Sigmoid colon (tissue), 4 donors: ENCODE measurements at regions not wholly inside any gene's neighbourhood (a gene's known extent, or its start where the extent isn't known, plus 50 kb on each side); places are given as distances from the start of the nearest gene placed in this dataset.
"Not testable (repeated sequence)": the region's sequence is repeated elsewhere in the genome, so short reads cannot be mapped to it uniquely, and the experiment has no call there.

Experiments
- CTCF ChIP-seq, 4 experiments: fragments of 450-650 bp in 3 of 4; fragments of 200-600 bp in 1 of 4; IDR thresholded peaks; one replicate each; pipeline ENCODE4 v1.5.1; 2016 to 2019; ENCODE audit warnings: antibody characterized with exemption in 4 of 4, mild to moderate bottlenecking in 3 of 4, moderate library complexity in 2 of 4
- EP300 ChIP-seq, 4 donors: sonication (generic); formaldehyde crosslinking; IDR thresholded peaks; one replicate each; pipeline ENCODE4 v1.6.1; 2017; ENCODE audit warnings: antibody characterized with exemption in 4 of 4
- POLR2A ChIP-seq, 2 donors: fragments of 450-650 bp; IDR thresholded peaks; one replicate each; pipeline ENCODE4 v1.6.1; 2016; ENCODE audit warnings: antibody characterized with exemption in 2 of 2, mild to moderate bottlenecking in 2 of 2, moderate library complexity in 2 of 2
- POLR2AphosphoS5 ChIP-seq, 4 donors: sonication (generic); formaldehyde crosslinking; IDR thresholded peaks; one replicate each; pipeline ENCODE4 v1.6.1; 2017; ENCODE audit warnings: antibody characterized with exemption in 4 of 4

- TF ChIP-seq CTCF, POLR2AphosphoS5, POLR2A, EP300 (IDR thresholded peaks at IDR 0.05): not testable (repeated sequence)
These were observed 339.8 kb upstream of the TGIF2LX start for GRCh38 chrX:89581868-89582267.
